ENCODE measurements at regions not wholly inside any gene's neighbourhood (a gene's known extent, or its start where the extent isn't known, plus 50 kb on each side); places are given as distances from the start of the nearest gene placed in this dataset.

DNA sequence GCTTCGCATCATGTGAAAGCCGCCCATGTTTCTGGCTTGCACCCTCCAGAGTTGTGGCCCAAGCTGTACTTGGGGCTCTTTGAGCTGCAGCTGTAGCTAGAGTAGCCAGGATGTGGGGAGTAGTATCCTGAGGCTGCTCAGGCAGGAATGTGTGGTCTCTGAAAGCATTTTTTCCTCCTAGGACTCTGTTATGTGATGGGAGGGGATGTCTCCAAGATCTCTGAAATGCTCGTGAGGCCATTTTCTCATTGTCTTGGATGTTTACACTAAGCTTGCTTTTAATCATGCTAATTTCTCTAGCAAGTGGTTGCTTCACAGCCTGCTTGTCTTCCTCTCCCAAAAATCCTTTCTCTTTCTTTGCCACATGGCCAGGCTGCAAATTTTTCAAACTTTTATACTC, 687.6 kb downstream of the DCDC2C start:
- TF ChIP-seq, protein P1, sequence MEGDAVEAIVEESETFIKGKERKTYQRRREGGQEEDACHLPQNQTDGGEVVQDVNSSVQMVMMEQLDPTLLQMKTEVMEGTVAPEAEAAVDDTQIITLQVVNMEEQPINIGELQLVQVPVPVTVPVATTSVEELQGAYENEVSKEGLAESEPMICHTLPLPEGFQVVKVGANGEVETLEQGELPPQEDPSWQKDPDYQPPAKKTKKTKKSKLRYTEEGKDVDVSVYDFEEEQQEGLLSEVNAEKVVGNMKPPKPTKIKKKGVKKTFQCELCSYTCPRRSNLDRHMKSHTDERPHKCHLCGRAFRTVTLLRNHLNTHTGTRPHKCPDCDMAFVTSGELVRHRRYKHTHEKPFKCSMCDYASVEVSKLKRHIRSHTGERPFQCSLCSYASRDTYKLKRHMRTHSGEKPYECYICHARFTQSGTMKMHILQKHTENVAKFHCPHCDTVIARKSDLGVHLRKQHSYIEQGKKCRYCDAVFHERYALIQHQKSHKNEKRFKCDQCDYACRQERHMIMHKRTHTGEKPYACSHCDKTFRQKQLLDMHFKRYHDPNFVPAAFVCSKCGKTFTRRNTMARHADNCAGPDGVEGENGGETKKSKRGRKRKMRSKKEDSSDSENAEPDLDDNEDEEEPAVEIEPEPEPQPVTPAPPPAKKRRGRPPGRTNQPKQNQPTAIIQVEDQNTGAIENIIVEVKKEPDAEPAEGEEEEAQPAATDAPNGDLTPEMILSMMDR (IDR thresholded peaks at IDR 0.05) = no peak
- Histone ChIP-seq H3K4me1 (no peaks in the 10 kb centered on the region), H3K27ac (no peak overlapping the region), H3K4me2 (ENCODE audit: low read length) (no peak overlapping the region), H3K9me3 (ENCODE audit: control insufficient read depth, low read length) (no peaks in the 10 kb centered on the region), H3K27me3 (ENCODE audit: control insufficient read depth, insufficient read depth, low read length) (no peaks in the 10 kb centered on the region), H3K36me3 (ENCODE audit: control insufficient read depth, insufficient read depth, low read length) (no peaks in the 10 kb centered on the region), H3K79me2 (no peaks in the 10 kb centered on the region), H3K9ac (no peak overlapping the region), H2AFZ (no peak overlapping the region), H3K4me3 (ENCODE audit: low read depth, low read length) (no peak overlapping the region)

DNA sequence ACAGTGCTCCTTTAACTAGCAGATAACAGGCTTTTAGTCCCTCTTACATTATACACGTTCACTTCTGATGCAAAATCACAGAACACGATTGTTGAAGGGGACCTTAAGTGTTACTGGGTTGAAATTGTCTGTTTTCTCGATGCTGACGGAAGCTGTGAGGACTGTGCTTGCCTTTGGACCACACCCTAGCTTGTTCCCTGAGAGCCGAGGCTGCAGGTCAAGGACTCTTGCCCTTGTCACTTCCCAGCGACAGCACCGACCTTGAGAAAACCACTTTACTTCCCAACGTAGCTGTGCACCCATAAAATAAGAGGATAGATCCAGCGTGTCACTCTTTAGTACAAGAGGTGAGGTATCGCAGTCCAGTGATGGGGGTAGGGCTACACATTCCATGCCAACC, 701.0 kb downstream of the DCDC2C start:
- Histone ChIP-seq H3K4me1 (no peaks in the 10 kb centered on the region), H3K4me3 (ENCODE audit: low read depth, low read length) (no peak overlapping the region), H3K79me2 (no peaks in the 10 kb centered on the region), H3K27ac (no peak overlapping the region), H3K36me3 (ENCODE audit: control insufficient read depth, insufficient read depth, low read length) (no peaks in the 10 kb centered on the region), H3K4me2 (ENCODE audit: low read length) (no peak overlapping the region), H3K27me3 (ENCODE audit: control insufficient read depth, insufficient read depth, low read length) (no peaks in the 10 kb centered on the region), H3K9ac (no peak overlapping the region), H3K9me3 (ENCODE audit: control insufficient read depth, low read length) (no peaks in the 10 kb centered on the region), H2AFZ (no peak overlapping the region)
- TF ChIP-seq, protein P1 (IDR thresholded peaks at IDR 0.05) = no peak

DNA sequence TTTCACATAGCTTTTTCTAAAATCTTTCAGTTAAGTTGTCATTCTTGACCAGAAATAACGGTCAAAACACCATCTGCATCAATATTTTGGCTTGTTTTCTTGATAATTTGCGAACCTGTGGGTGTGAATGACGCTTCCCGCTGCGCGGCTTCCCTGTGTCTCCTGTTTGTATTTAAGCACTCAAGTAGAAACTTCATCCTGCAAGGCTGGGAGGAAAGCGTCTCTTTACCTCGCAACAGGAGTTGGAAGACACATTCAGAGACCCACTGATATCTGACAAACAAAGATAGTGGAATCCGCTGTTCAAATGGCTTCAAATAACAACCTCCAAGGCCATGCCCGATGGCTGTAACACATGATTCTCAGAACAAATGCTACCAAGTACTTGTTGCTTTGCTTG, 704.9 kb downstream of the DCDC2C start:
- no peak overlapping the region for H2AFZ ChIP-seq
- no peaks in the 10 kb centered on the region for H3K27me3 ChIP-seq (ENCODE audit: control insufficient read depth, insufficient read depth, low read length)
- no peaks in the 10 kb centered on the region for H3K9me3 ChIP-seq (ENCODE audit: control insufficient read depth, low read length)
- H3K4me1 ChIP-seq = no peaks in the 10 kb centered on the region
- H3K9ac ChIP-seq = no peak overlapping the region
- H3K4me2 ChIP-seq (ENCODE audit: low read length) = no peak overlapping the region
- TF ChIP-seq, protein P1 (IDR thresholded peaks at IDR 0.05) = no peak
- no peaks in the 10 kb centered on the region for H3K36me3 ChIP-seq (ENCODE audit: control insufficient read depth, insufficient read depth, low read length)
- no peak overlapping the region for H3K4me3 ChIP-seq (ENCODE audit: low read depth, low read length)
- H3K79me2 ChIP-seq = no peaks in the 10 kb centered on the region
- no peak overlapping the region for H3K27ac ChIP-seq

DNA sequence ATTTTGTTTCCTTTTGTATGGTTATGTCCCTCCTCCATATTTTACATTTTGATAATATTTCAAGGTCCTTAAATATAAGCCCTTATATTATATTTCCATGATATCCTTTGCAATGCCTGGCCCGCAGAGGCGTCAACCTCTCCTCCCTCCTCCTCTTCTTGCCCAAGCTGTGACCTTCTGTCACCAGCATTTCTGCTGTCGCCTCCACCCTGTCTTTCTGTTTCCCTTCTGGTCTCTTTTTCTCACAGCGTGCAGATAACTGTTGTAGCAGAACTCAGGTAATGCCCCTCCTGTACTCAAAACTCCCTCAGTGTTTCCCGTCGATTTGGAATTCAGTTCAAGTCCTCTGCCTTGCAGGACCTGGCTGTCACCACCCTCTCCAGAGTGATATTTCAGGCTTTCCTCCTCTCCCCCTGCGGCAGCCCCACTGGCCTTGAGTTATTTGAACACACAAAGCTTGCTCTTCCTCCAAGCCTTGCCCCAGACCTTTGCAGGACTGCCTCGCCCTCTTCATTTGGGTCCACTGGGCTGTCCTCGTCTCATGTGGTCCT, 709.3 kb downstream of the DCDC2C start:
- H3K4me2 ChIP-seq (ENCODE audit: low read length) = no peak overlapping the region
- no peak overlapping the region for H3K9ac ChIP-seq
- H3K4me1 ChIP-seq = no peaks in the 10 kb centered on the region
- TF ChIP-seq, protein P1 (IDR thresholded peaks at IDR 0.05) = no peak
- no peak overlapping the region for H2AFZ ChIP-seq
- no peaks in the 10 kb centered on the region for H3K9me3 ChIP-seq (ENCODE audit: control insufficient read depth, low read length)
- no peaks in the 10 kb centered on the region for H3K27me3 ChIP-seq (ENCODE audit: control insufficient read depth, insufficient read depth, low read length)
- no peak overlapping the region for H3K4me3 ChIP-seq (ENCODE audit: low read depth, low read length)
- H3K27ac ChIP-seq = no peak overlapping the region
- H3K36me3 ChIP-seq (ENCODE audit: control insufficient read depth, insufficient read depth, low read length) = no peaks in the 10 kb centered on the region
- no peaks in the 10 kb centered on the region for H3K79me2 ChIP-seq

DNA sequence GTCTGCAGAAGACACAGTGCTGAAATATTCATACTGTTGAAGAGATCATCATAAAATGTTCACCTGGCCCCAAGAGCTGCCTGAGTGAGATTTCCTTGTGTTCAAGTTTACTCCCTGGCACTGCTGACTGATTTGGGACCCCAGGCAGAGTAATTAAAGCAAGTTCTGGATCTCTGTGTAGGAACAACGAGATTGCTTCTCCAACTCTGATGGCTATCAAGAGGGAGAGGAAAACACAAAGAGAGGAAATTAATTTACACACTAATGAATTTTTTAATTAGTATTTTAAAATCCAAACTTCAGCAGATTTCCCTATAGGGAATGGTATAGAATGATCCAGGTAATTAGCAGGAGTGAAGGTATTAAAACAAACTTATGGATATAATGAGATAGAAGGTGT, 711.8 kb downstream of the DCDC2C start:
- H3K4me1 ChIP-seq = no peaks in the 10 kb centered on the region
- no peak overlapping the region for H2AFZ ChIP-seq
- H3K4me3 ChIP-seq (ENCODE audit: low read depth, low read length) = no peak overlapping the region
- no peak overlapping the region for H3K9ac ChIP-seq
- H3K79me2 ChIP-seq = no peaks in the 10 kb centered on the region
- no peak overlapping the region for H3K27ac ChIP-seq
- TF ChIP-seq, protein P1 (IDR thresholded peaks at IDR 0.05) = no peak
- H3K4me2 ChIP-seq (ENCODE audit: low read length) = no peak overlapping the region
- H3K27me3 ChIP-seq (ENCODE audit: control insufficient read depth, insufficient read depth, low read length) = no peaks in the 10 kb centered on the region
- H3K36me3 ChIP-seq (ENCODE audit: control insufficient read depth, insufficient read depth, low read length) = no peaks in the 10 kb centered on the region
- H3K9me3 ChIP-seq (ENCODE audit: control insufficient read depth, low read length) = no peaks in the 10 kb centered on the region

Data from parathyroid adenoma (tissue), 2 donors.